Psoas muscle (tissue), 7 donors: ENCODE measurements at regions not wholly inside any gene's neighbourhood (a gene's known extent, or its start where the extent isn't known, plus 50 kb on each side); places are given as distances from the start of the nearest gene placed in this dataset.

Source experiments
- ATAC-seq, 4 donors: fragments of 200-7000 bp; cut with Tn5 transposase; one replicate each; pipeline ENCODE4 v1.9.1; 2020; ENCODE audit warnings: moderate library complexity in 3 of 4, mild to moderate bottlenecking in 2 of 4
- DNase-seq, 2 donors: peaks; one replicate each; pipeline ENCODE4 v3.0.0-alpha.2; 2020
- H3K27ac ChIP-seq: fragments of 200-600 bp; one replicate; pipeline ENCODE4 v1.8.0; 2022
- H3K27me3 ChIP-seq, 3 donors: fragments of 200-600 bp in 1 of 3; one replicate each; pipeline versions ENCODE4 v1.6.1 to v1.8.0; 2013 to 2022; ENCODE audit warnings: low read length in 2 of 3, mild to moderate bottlenecking in 2 of 3, moderate library complexity in 1 of 3; ENCODE audit not compliant: insufficient read depth in 3 of 3
- H3K36me3 ChIP-seq, 2 donors: fragments of 200-600 bp in 1 of 2; one replicate each; pipeline versions ENCODE4 v1.6.1 to v1.8.0; 2013 to 2022; ENCODE audit warnings: low read depth in 1 of 2, mild to moderate bottlenecking in 1 of 2, moderate library complexity in 1 of 2; ENCODE audit not compliant: insufficient read depth in 1 of 2
- H3K4me1 ChIP-seq: fragments of 200-600 bp; one replicate; pipeline ENCODE4 v1.8.0; 2022
- H3K4me3 ChIP-seq: fragments of 200-600 bp; one replicate; pipeline ENCODE4 v1.8.0; 2022; ENCODE audit warnings: mild to moderate bottlenecking
- H3K9me3 ChIP-seq: fragments of 200-600 bp; one replicate; pipeline ENCODE4 v1.8.0; 2022
- WGBS, 3 donors: extraction: QIAGEN DNeasy Blood & Tissue Kit; methylation state at CpG; one replicate each; pipeline versions ENCODE4 v1.1.6 to v1.1.7; 2013; 5-methylcytosine and 5-hydroxymethylcytosine counted together
- intact Hi-C, 2 donors: fragments of 100-400 bp; cut with DNase I; formaldehyde crosslinking; loops; one replicate each; pipeline versions ENCODE4 v1.11.0 to v1.14.2; 2022
- TF ChIP-seq, protein P1 (sequence below): fragments of 200-600 bp; IDR thresholded peaks from one replicate; pipeline ENCODE4 v1.8.0; 2022; ENCODE audit warnings: antibody characterized with exemption
- donor health status: healthy with polysubstance abuse.
- donor health status: DM: no; HTN: no; CAD: no; lungs with moderate emphysema.
- donor health status: Bipolar disorder and iron deficiency.
- donor health status: healthy.
- donor health status: DM: yes; HTN: yes; CAD: no.
- donor health status: DM: no; HTN: no; CAD: no.
- donor health status: DM: yes; HTN: yes; CAD: no.

- WGBS, 3 donors: 39 to 43% (median 41%) methylated on average over 2 of the region's 2 CpGs
- Histone ChIP-seq H3K27me3 (no peaks in the 10 kb centered on the region), H3K4me3 (no peak overlapping the region), H3K9me3 (peaks cover 8% of the 10 kb centered on the region), H3K27ac (no peak overlapping the region), H3K36me3 (no peaks in the 10 kb centered on the region), H3K4me1 (no peaks in the 10 kb centered on the region)
- DNase-seq (no peak), ATAC-seq (no peak)
- intact Hi-C loops: no loop called here
- TF ChIP-seq, protein P1, sequence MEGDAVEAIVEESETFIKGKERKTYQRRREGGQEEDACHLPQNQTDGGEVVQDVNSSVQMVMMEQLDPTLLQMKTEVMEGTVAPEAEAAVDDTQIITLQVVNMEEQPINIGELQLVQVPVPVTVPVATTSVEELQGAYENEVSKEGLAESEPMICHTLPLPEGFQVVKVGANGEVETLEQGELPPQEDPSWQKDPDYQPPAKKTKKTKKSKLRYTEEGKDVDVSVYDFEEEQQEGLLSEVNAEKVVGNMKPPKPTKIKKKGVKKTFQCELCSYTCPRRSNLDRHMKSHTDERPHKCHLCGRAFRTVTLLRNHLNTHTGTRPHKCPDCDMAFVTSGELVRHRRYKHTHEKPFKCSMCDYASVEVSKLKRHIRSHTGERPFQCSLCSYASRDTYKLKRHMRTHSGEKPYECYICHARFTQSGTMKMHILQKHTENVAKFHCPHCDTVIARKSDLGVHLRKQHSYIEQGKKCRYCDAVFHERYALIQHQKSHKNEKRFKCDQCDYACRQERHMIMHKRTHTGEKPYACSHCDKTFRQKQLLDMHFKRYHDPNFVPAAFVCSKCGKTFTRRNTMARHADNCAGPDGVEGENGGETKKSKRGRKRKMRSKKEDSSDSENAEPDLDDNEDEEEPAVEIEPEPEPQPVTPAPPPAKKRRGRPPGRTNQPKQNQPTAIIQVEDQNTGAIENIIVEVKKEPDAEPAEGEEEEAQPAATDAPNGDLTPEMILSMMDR: no peak
Observed at GRCh38 chr1:193494368-193494767, 308.0 kb upstream of the B3GALT2 start.

DNA sequence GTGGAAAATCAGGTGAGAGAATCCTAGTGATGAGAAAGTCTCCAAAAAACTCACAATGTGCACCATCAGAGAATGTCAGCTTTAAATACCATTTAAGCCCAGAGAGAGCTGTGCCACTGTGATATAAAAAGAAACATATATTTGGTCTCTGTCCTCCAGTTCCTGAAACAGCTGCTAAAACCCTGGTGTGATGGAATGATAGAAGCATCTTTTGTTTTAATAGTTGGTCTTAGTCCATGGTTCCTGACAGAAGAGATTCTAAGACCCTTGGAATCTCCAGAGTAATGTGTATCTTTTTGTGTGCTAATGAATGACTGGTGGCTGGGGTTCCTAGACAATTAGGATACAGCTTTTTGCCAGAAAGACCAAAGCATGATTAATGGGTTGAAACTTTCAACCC, 302.8 kb upstream of the B3GALT2 start:
- Histone ChIP-seq H3K4me1 (no peaks in the 10 kb centered on the region), H3K27me3 (no peaks in the 10 kb centered on the region), H3K9me3 (peaks cover 8% of the 10 kb centered on the region), H3K4me3 (no peak overlapping the region), H3K36me3 (no peaks in the 10 kb centered on the region), H3K27ac (no peak overlapping the region)
- DNase-seq (no peak), ATAC-seq (no peak)
- intact Hi-C loops: no loop called here
- TF ChIP-seq, protein P1: no peak

- H3K27ac ChIP-seq: no peak overlapping the region
- ATAC-seq: no peak
- 78 to 87% (median 86%) methylated on average over 3 of the region's 3 CpGs for WGBS, 3 donors
- peaks cover 8% of the 10 kb centered on the region for H3K9me3 ChIP-seq
- H3K27me3 ChIP-seq: no peaks in the 10 kb centered on the region
- H3K4me3 ChIP-seq: no peak overlapping the region
- H3K4me1 ChIP-seq: no peaks in the 10 kb centered on the region
- H3K36me3 ChIP-seq: no peaks in the 10 kb centered on the region
- DNase-seq: no peak
- intact Hi-C loops: no loop called here
- TF ChIP-seq, protein P1: no peak
Observed at GRCh38 chr1:193487722-193488121, 301.3 kb upstream of the B3GALT2 start.

GRCh38 chr1:193486671-193487229, 300.3 kb upstream of the B3GALT2 start:
- no peak for ATAC-seq
- H3K36me3 ChIP-seq: no peaks in the 10 kb centered on the region
- 31 to 43% (median 39%) methylated on average over 1 of the region's 1 CpG for WGBS, 3 donors
- peaks cover 8% of the 10 kb centered on the region for H3K9me3 ChIP-seq
- TF ChIP-seq, protein P1: no peak
- H3K27ac ChIP-seq: no peak overlapping the region
- no peak for DNase-seq
- no peak overlapping the region for H3K4me3 ChIP-seq
- intact Hi-C loops: no loop called here
- H3K4me1 ChIP-seq: no peaks in the 10 kb centered on the region
- H3K27me3 ChIP-seq: no peaks in the 10 kb centered on the region

DNA sequence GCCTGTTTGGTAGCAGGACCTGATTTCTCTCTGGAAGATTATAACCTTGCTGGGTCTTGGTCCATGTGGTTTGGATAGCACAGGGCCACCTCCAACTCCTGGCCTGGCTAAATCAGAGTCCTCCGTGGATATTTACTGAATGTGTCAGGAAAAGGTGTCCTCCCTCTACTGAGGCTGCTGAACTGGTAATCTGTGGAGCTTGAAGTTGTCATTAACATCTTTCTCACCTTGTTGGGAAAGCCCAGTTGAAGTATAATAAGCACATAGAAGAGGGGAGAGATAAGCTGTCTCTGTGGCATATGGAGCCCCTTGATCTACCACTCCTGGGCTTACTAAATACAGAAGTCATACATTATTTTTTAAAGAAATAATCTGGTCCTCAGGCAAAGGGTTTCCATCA, 294.3 kb upstream of the B3GALT2 start:
- TF ChIP-seq, protein P1: no peak
- no peaks in the 10 kb centered on the region for H3K36me3 ChIP-seq
- H3K9me3 ChIP-seq: no peaks in the 10 kb centered on the region
- no peak for DNase-seq
- no peaks in the 10 kb centered on the region for H3K27me3 ChIP-seq
- H3K27ac ChIP-seq: no peak overlapping the region
- intact Hi-C loops: no loop called here
- 32 to 74% (median 45%) methylated on average over 1 of the region's 1 CpG for WGBS, 3 donors
- H3K4me3 ChIP-seq: no peak overlapping the region
- no peaks in the 10 kb centered on the region for H3K4me1 ChIP-seq
- ATAC-seq: no peak
